Stimulated activated CD8-positive, alpha-beta memory T cell treated with anti-CD3 and anti-CD28 coated beads, Interleukin-2, amount 100 ng/mL, for 1 hour (primary cell): ENCODE measurements at regions not wholly inside any gene's neighbourhood (a gene's known extent, or its start where the extent isn't known, plus 50 kb on each side); places are given as distances from the start of the nearest gene placed in this dataset.

Experiments used
- DNase-seq, 2 donors: peaks; one replicate each; pipeline ENCODE4 v3.0.0-alpha.2; 2020; ENCODE audit warnings: low read depth in 2 of 2

- no peak for DNase-seq
Measured at GRCh38 chr11:104338186-104338585, 174.2 kb upstream of the PDGFD start.

- no peak for DNase-seq
Measured at GRCh38 chr11:104337273-104337672, 173.3 kb upstream of the PDGFD start.

GRCh38 chr11:104333977-104334376 is 170.0 kb upstream of the PDGFD start:
- no peak for DNase-seq

GRCh38 chr11:104332110-104332509 is 168.2 kb upstream of the PDGFD start:
- DNase-seq: no peak

- DNase-seq: no peak
Measured at GRCh38 chr11:104329078-104329665, 165.2 kb upstream of the PDGFD start.

- DNase-seq: no peak
Measured at GRCh38 chr11:104328512-104328907, 164.6 kb upstream of the PDGFD start.

- no peak for DNase-seq
Measured at GRCh38 chr11:104327861-104328511, 164.0 kb upstream of the PDGFD start.

GRCh38 chr11:104325093-104325492 is 161.1 kb upstream of the PDGFD start:
- DNase-seq: no peak

- DNase-seq: no peak
Measured at GRCh38 chr11:104324276-104324675, 160.3 kb upstream of the PDGFD start.

- DNase-seq: no peak
Measured at GRCh38 chr11:104323841-104324240, 159.9 kb upstream of the PDGFD start.

- DNase-seq: no peak
Measured at GRCh38 chr11:104322696-104323095, 158.7 kb upstream of the PDGFD start.

- DNase-seq: no peak
Measured at GRCh38 chr11:104320956-104321355, 157.0 kb upstream of the PDGFD start.

GRCh38 chr11:104320097-104320496 is 156.2 kb upstream of the PDGFD start:
- no peak for DNase-seq

GRCh38 chr11:104319396-104319795 is 155.4 kb upstream of the PDGFD start:
- no peak for DNase-seq

GRCh38 chr11:104306862-104307474 is 143.0 kb upstream of the PDGFD start:
- no peak for DNase-seq

GRCh38 chr11:104301776-104302175 is 137.8 kb upstream of the PDGFD start:
- no peak for DNase-seq

GRCh38 chr11:104291646-104292045 is 127.7 kb upstream of the PDGFD start:
- no peak for DNase-seq

GRCh38 chr11:104286129-104286528 is 122.2 kb upstream of the PDGFD start:
- DNase-seq: no peak

- no peak for DNase-seq
Measured at GRCh38 chr11:104279587-104279986, 115.6 kb upstream of the PDGFD start.

GRCh38 chr11:104275992-104276391 is 112.0 kb upstream of the PDGFD start:
- DNase-seq: no peak

- no peak for DNase-seq
Measured at GRCh38 chr11:104260456-104260855, 96.5 kb upstream of the PDGFD start.

GRCh38 chr11:104259121-104259610 is 95.2 kb upstream of the PDGFD start:
- DNase-seq: no peak

GRCh38 chr11:104256525-104256924 is 92.6 kb upstream of the PDGFD start:
- no peak for DNase-seq
